ENCODE measurements at regions not wholly inside any gene's neighbourhood (a gene's known extent, or its start where the extent isn't known, plus 50 kb on each side); places are given as distances from the start of the nearest gene placed in this dataset.

DNA sequence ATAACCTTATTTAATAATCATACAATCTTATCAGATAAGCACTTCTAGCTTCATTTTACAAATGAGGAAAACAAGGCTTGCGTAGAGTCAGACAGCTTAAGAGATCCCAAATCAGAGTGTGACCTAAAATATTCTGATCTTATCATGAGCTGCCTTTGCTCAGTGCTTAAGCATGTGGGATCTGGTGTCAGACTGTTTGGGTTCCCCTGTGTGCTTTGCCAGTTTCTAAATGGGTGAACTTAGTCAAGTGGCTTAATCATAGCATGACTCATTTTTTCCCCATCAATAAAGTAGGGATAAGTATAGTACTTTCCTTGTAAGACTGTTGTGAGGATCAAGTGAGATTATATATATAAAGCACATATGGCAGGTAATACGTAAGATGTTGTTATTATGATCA, 612.6 kb upstream of the C16orf82 start:
- no peak overlapping the region for H2AFZ ChIP-seq (ENCODE audit: low read length)
- H3F3A ChIP-seq (ENCODE audit: insufficient read depth, low read length): no peaks in the 10 kb centered on the region
- no peaks in the 10 kb centered on the region for H4K20me1 ChIP-seq (ENCODE audit: insufficient read depth, low read length)
- H3K27me3 ChIP-seq (ENCODE audit: insufficient read depth, low read length): no peaks in the 10 kb centered on the region
- H3K79me2 ChIP-seq (ENCODE audit: insufficient read depth, low read length): no peaks in the 10 kb centered on the region
- no peaks in the 10 kb centered on the region for H3K9me3 ChIP-seq (ENCODE audit: low read length)
- H3K4me2 ChIP-seq (ENCODE audit: low read length): no peak overlapping the region
- no peak overlapping the region for H3K4me3 ChIP-seq (ENCODE audit: low read depth, low read length, poor library complexity, severe bottlenecking)
- TF ChIP-seq, protein P1, sequence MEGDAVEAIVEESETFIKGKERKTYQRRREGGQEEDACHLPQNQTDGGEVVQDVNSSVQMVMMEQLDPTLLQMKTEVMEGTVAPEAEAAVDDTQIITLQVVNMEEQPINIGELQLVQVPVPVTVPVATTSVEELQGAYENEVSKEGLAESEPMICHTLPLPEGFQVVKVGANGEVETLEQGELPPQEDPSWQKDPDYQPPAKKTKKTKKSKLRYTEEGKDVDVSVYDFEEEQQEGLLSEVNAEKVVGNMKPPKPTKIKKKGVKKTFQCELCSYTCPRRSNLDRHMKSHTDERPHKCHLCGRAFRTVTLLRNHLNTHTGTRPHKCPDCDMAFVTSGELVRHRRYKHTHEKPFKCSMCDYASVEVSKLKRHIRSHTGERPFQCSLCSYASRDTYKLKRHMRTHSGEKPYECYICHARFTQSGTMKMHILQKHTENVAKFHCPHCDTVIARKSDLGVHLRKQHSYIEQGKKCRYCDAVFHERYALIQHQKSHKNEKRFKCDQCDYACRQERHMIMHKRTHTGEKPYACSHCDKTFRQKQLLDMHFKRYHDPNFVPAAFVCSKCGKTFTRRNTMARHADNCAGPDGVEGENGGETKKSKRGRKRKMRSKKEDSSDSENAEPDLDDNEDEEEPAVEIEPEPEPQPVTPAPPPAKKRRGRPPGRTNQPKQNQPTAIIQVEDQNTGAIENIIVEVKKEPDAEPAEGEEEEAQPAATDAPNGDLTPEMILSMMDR (IDR thresholded peaks at IDR 0.05; ENCODE audit: low read length): no peak
- no peak for TF ChIP-seq EZH2 (IDR thresholded peaks at IDR 0.05; ENCODE audit: borderline replicate concordance, low read length)
- no peak overlapping the region for H3K9ac ChIP-seq (ENCODE audit: low read length)
- H3K9me2 ChIP-seq (ENCODE audit: low read depth, low read length): no peaks in the 10 kb centered on the region
- H3K4me1 ChIP-seq (ENCODE audit: insufficient read depth, low read length, severe bottlenecking): no peaks in the 10 kb centered on the region
- H3K36me3 ChIP-seq (ENCODE audit: insufficient read depth, low read length): no peaks in the 10 kb centered on the region
- H3K27ac ChIP-seq (ENCODE audit: low read depth, low read length, poor library complexity, severe bottlenecking): no peak overlapping the region

DNA sequence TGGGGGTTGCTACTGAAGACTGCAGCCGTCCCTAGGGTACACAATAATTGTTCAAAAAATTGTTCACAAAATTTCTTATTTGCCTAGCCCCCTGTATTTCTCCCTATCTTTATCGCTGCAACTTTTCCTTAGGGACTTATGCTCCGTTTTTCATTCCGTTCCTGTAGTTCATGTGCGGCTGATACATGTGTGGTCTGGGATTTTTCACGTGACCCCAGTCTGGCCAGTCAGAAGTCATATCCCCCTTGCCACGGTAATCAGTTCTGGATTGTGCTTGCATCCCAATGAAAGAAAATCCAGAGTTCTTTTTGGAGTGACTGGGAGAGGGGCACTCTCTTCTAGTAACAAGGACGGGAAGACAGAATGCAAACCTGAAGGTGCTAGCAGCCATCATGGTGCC, 610.7 kb upstream of the C16orf82 start:
- Histone ChIP-seq H3K9me2 (ENCODE audit: low read depth, low read length) (no peaks in the 10 kb centered on the region), H3K9ac (ENCODE audit: low read length) (no peak overlapping the region), H3K27ac (ENCODE audit: low read depth, low read length, poor library complexity, severe bottlenecking) (no peak overlapping the region), H3K4me3 (ENCODE audit: low read depth, low read length, poor library complexity, severe bottlenecking) (no peak overlapping the region), H4K20me1 (ENCODE audit: insufficient read depth, low read length) (no peaks in the 10 kb centered on the region), H3K27me3 (ENCODE audit: insufficient read depth, low read length) (no peaks in the 10 kb centered on the region), H3F3A (ENCODE audit: insufficient read depth, low read length) (no peaks in the 10 kb centered on the region), H3K36me3 (ENCODE audit: insufficient read depth, low read length) (no peaks in the 10 kb centered on the region), H2AFZ (ENCODE audit: low read length) (no peak overlapping the region), H3K9me3 (ENCODE audit: low read length) (no peaks in the 10 kb centered on the region), H3K4me2 (ENCODE audit: low read length) (no peak overlapping the region), H3K79me2 (ENCODE audit: insufficient read depth, low read length) (no peaks in the 10 kb centered on the region), H3K4me1 (ENCODE audit: insufficient read depth, low read length, severe bottlenecking) (no peaks in the 10 kb centered on the region)
- TF ChIP-seq, protein P1 (IDR thresholded peaks at IDR 0.05; ENCODE audit: low read length): no peak
- no peak for TF ChIP-seq EZH2 (IDR thresholded peaks at IDR 0.05; ENCODE audit: borderline replicate concordance, low read length)

DNA sequence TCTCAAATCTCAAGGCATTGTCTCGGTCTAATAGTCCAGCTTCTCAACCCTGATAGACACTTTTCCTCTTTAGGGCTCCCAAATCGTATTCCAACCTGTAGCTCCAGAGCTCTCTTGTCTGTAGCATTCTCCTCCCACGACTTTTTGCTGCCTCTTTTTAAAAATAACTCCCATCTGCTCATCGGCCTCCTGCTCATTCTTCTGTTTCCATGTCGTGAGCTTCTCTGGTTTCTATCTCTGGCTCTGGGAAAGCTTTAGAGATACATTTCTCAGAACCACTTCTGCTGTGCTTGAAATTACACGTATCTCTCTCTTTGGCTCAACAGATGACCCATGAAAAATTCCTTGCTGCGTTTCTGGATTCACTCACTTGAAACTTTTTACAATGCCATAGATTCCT, 609.6 kb upstream of the C16orf82 start:
- Histone ChIP-seq H2AFZ (ENCODE audit: low read length) (no peak overlapping the region), H3K36me3 (ENCODE audit: insufficient read depth, low read length) (no peaks in the 10 kb centered on the region), H3K9ac (ENCODE audit: low read length) (no peak overlapping the region), H3K27me3 (ENCODE audit: insufficient read depth, low read length) (no peaks in the 10 kb centered on the region), H3K79me2 (ENCODE audit: insufficient read depth, low read length) (no peaks in the 10 kb centered on the region), H3K27ac (ENCODE audit: low read depth, low read length, poor library complexity, severe bottlenecking) (no peak overlapping the region), H3K9me3 (ENCODE audit: low read length) (no peaks in the 10 kb centered on the region), H3K9me2 (ENCODE audit: low read depth, low read length) (no peaks in the 10 kb centered on the region), H3K4me1 (ENCODE audit: insufficient read depth, low read length, severe bottlenecking) (no peaks in the 10 kb centered on the region), H4K20me1 (ENCODE audit: insufficient read depth, low read length) (no peaks in the 10 kb centered on the region), H3K4me3 (ENCODE audit: low read depth, low read length, poor library complexity, severe bottlenecking) (no peak overlapping the region), H3F3A (ENCODE audit: insufficient read depth, low read length) (no peaks in the 10 kb centered on the region), H3K4me2 (ENCODE audit: low read length) (no peak overlapping the region)
- TF ChIP-seq EZH2 (IDR thresholded peaks at IDR 0.05; ENCODE audit: borderline replicate concordance, low read length): no peak
- TF ChIP-seq, protein P1 (IDR thresholded peaks at IDR 0.05; ENCODE audit: low read length): no peak
